Left renal cortex interstitium (tissue), 4 donors: ENCODE measurements at regions not wholly inside any gene's neighbourhood (a gene's known extent, or its start where the extent isn't known, plus 50 kb on each side); places are given as distances from the start of the nearest gene placed in this dataset.
A peak's percentile ranks its signal among the peaks of the same experiment; 100 is the strongest.
"Not testable (repeated sequence)": the region's sequence is repeated elsewhere in the genome, so short reads cannot be mapped to it uniquely, and the experiment has no call there.

ENCODE experiments used
- DNase-seq, 4 donors: peaks; one replicate each; pipeline ENCODE4 v3.0.0-alpha.2; 2013; ENCODE audit warnings: low read depth in 4 of 4, low spot score in 2 of 4, missing footprints in 1 of 4

GRCh38 chr10:86579883-86580520 lies 58.4 kb upstream of the WAPL start:
- no peak for DNase-seq

GRCh38 chr10:86580521-86580891 lies 58.9 kb upstream of the WAPL start:
- no peak for DNase-seq

GRCh38 chr10:86583983-86584382 lies 62.4 kb upstream of the WAPL start:
- DNase-seq, result no peak

- peak; percentile 32 to 58 (median 40) for DNase-seq
These were observed 63.7 kb upstream of the WAPL start for GRCh38 chr10:86585037-86585929.

GRCh38 chr10:86586516-86586915 lies 64.9 kb upstream of the WAPL start:
- no peak for DNase-seq

- DNase-seq, result not testable (repeated sequence)
These were observed 65.6 kb upstream of the OPN4 start for GRCh38 chr10:86588781-86589180.

GRCh38 chr10:86591436-86591835 lies 62.9 kb upstream of the OPN4 start:
- DNase-seq, result no peak

- no peak for DNase-seq
These were observed 61.9 kb upstream of the OPN4 start for GRCh38 chr10:86592413-86592812.

- DNase-seq, result no peak
These were observed 59.8 kb upstream of the OPN4 start for GRCh38 chr10:86594535-86594934.

- DNase-seq, result no peak
These were observed 58.9 kb upstream of the OPN4 start for GRCh38 chr10:86595496-86595895.

GRCh38 chr10:86596266-86596665 lies 58.1 kb upstream of the OPN4 start:
- DNase-seq, result no peak

GRCh38 chr10:86597306-86597705 lies 57.0 kb upstream of the OPN4 start:
- DNase-seq, result no peak

GRCh38 chr10:86598151-86598550 lies 56.2 kb upstream of the OPN4 start:
- no peak for DNase-seq

- no peak for DNase-seq
These were observed 55.3 kb upstream of the OPN4 start for GRCh38 chr10:86599041-86599440.

- no peak for DNase-seq
These were observed 54.6 kb upstream of the OPN4 start for GRCh38 chr10:86599729-86600128.

GRCh38 chr10:86600296-86600695 lies 54.1 kb upstream of the OPN4 start:
- DNase-seq, result no peak

GRCh38 chr10:86601956-86602602 lies 52.3 kb upstream of the OPN4 start:
- DNase-seq, result no peak

GRCh38 chr10:86603256-86603655 lies 51.1 kb upstream of the OPN4 start:
- DNase-seq, result no peak
